HCEC 1CT (cell line): ENCODE measurements at regions not wholly inside any gene's neighbourhood (a gene's known extent, or its start where the extent isn't known, plus 50 kb on each side); places are given as distances from the start of the nearest gene placed in this dataset.

Experiments
- DNase-seq: peaks from one replicate; pipeline ENCODE4 v3.0.0-alpha.2; 2017

GRCh38 chr11:104522123-104522522 lies 358.2 kb upstream of the PDGFD start:
- no peak for DNase-seq

GRCh38 chr11:104510169-104510568 lies 346.2 kb upstream of the PDGFD start:
- DNase-seq = no peak

- DNase-seq = no peak
Observed at GRCh38 chr11:104490182-104490581, 326.2 kb upstream of the PDGFD start.

GRCh38 chr11:104488561-104488960 lies 324.6 kb upstream of the PDGFD start:
- DNase-seq = no peak

DNA sequence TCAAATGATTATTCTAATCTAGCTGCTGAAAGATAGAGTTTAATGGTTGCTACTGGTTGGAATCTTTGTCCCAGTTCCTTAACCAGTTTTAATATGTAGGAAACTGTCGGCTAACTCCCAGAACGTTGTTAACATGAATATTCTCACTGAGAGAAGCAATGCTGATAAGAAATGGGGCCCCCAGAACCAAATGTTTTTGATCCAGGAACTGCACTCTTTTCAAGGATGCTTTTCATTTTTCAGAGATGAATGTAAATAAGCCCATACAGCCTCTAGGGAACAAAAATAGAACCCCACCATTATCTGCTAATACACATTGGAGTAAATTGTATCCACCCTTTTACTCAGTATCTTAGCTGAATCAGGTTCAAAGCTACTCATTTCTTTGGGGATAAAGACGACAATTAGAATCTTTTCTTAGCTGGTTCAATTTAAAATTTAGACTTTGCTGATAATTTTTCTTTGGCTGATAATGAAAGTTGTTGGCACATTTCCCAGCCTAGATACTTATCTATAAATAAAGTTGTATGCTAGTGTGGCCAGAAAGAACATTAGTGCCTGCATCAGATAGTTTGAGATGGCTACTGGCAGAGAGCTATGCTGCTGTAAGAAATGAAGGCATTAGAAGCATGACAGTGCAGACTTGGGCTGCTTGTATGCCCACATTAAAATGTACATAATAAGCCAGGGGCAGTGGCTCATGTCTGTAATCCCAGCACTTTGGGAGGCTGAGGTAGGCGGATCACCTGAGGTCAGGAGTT lies 323.3 kb upstream of the PDGFD start:
- DNase-seq = peak; percentile 30

- DNase-seq = no peak
Observed at GRCh38 chr11:104484804-104485554, 321.0 kb upstream of the PDGFD start.

DNA sequence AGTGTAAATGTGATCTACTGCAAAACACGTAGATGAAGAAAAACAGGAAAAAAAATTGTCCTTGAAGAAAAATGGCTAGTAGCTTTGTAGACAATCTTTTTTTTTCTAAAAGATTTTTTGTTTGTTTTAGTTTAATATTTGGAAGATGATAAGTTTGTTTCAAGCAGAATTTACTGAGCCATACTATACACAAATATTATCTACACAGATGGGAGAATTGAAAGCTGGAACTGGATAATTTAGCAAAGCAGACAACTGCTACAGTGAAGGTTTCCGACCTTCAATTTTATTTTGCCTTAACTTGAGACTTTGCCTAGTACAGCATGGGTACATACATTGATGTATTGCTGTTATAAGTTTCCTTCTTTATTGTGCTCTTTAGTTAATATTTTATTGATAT lies 313.0 kb upstream of the PDGFD start:
- no peak for DNase-seq

DNA sequence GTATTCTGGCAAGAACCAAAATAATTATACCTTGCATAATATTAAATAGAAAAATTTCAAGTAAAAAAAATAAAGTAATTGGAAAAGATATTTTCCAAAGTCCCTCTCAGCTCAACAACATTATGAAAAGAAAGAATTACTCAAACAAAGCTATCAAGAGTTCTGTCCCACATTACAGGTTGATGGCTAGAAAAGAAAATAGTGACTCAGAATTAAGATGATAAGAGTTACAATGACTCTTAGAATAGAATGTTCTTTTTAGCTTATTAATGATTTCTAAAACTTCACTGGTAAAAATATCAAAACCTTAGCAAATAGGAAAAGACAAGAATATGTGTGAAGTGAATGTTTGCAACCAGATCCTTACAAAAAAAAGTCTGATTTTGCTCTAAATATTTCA lies 312.5 kb upstream of the PDGFD start:
- no peak for DNase-seq

- DNase-seq = no peak
Observed at GRCh38 chr11:104467404-104467803, 303.5 kb upstream of the PDGFD start.

DNA sequence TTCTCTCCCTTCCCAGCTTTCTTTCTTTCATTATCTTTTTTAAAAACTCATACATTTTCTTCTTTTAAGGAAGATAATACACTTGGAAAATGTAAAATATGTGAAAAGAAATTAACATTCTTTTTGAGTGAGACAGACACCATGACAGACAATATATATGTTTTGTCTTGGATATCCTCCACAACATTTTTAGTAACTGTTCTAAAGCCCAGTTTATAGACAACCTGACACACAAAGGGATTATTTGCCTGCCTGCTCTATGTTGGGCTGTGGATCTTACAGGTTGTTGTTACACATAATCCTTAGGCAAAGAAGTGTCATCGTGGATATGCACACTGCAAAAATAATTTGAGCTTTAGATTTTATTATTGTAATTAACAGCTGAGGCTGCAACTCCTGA lies 301.4 kb upstream of the PDGFD start:
- DNase-seq = no peak

DNA sequence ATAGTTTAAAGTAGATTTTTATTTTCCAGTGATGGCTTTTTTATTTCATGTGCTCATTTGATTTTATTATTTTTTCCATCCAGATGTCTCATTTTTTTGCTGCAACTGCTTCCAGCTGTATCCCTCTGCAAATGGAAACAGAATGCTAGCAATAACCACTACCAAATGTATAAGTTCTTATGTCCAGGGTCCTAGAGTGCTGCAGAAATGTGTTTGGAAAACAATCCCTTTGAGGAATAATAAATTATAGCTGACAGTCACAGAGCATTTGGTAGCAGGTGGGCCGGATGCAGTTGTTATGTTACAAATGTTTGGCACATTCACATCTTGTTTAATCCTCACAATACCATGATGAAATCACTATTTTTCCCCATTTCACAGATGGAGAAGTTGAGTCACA lies 300.7 kb upstream of the PDGFD start:
- DNase-seq = no peak

GRCh38 chr11:104462341-104462740 lies 298.4 kb upstream of the PDGFD start:
- peak; percentile 63 for DNase-seq

- no peak for DNase-seq
Observed at GRCh38 chr11:104451197-104451893, 287.4 kb upstream of the PDGFD start.

DNA sequence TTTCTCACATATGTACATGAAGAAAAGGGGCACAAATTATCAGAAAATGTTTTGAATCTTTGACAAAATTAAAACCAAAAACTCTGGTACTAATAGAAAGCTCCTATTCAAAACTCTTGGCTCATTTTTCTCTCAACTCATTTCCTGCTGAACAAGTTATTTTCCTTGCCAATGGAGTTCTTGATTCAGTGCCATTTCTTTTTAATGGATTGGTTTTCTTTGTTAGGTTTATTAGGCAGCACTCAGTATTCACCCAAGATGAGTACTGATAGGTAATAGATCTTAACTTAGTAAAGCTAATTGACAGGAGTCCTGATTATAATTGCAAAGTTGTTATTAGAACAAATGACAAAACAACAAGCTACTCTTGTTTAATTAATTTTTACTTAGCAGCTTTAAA lies 279.4 kb upstream of the PDGFD start:
- DNase-seq = no peak

- no peak for DNase-seq
Observed at GRCh38 chr11:104442321-104442720, 278.4 kb upstream of the PDGFD start.

- no peak for DNase-seq
Observed at GRCh38 chr11:104435494-104435893, 271.5 kb upstream of the PDGFD start.

- DNase-seq = no peak
Observed at GRCh38 chr11:104433751-104434150, 269.8 kb upstream of the PDGFD start.

- DNase-seq = no peak
Observed at GRCh38 chr11:104432981-104433380, 269.0 kb upstream of the PDGFD start.

DNA sequence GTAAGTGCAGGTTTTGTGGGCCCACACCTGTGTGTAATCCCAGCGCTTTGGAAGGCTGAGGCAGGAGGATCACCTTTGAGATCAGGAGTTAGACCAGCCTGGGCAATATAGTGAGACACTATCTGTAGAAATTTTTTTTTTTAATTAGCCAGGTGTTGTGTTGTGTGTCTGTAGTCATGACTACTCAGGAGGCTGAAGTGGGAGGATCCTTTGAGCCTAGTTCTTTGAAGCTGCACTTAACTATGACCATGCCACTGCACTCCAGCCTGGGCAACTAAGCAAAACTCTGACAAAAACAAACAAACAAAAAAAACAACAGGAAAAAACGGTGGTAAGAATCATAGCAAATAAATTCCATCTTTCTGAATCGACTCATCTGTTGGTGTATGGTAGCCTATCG lies 268.6 kb upstream of the PDGFD start:
- no peak for DNase-seq

GRCh38 chr11:104422324-104422944 lies 258.5 kb upstream of the PDGFD start:
- DNase-seq = no peak

- no peak for DNase-seq
Observed at GRCh38 chr11:104410336-104410735, 246.4 kb upstream of the PDGFD start.

DNA sequence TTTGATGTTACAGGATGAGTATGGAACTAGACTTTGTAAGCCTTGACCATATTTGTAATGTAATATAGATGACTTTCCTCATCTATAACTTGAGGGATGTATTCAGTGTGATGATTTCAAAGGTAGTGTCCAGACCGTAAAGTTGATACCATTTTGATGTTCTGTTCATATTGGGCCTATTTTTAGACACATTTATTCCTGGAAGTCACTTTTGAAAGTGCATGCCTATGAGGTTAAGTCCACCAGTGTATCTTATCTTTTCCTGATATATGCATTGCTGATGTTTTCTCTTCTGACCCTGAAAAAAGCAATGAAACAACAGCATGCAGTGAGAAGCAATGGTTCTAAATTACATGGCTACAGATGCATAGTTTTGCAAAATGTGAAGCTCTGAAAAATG lies 244.7 kb upstream of the PDGFD start:
- DNase-seq = no peak

DNA sequence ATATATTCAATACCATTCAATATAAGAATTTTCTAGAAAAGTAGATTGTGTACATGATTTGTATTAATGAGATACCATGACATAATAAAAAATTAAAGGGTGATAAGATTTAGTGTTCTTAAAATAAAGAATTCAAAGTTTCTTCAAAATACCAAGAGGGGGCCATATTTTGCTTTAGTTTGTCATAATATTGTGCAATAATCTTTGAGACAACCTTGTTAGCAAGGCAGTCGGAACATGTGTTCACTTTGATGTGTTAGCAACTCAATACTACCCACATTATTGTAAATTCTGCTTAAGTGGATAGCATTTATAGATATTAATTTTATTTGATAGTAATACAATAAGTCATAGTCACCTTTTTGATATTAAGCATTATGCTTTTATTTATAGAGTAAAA lies 241.3 kb upstream of the PDGFD start:
- no peak for DNase-seq
